HCT116 (cell line): ENCODE measurements at regions not wholly inside any gene's neighbourhood (a gene's known extent, or its start where the extent isn't known, plus 50 kb on each side); places are given as distances from the start of the nearest gene placed in this dataset.

Source experiments
- ATAC-seq: fragments of 200-7000 bp; cut with Tn5 transposase; 2 replicates; pipeline ENCODE4 v1.9.1; 2020; ENCODE audit warnings: mild to moderate bottlenecking, moderate library complexity
- BruUV-seq: library from RNA; stranded (reverse); fragments of 400-500 nt; replicated peaks from 2 replicates; lab custom pipeline; 2021; lab: Mats Ljungman, UMichigan
- CTCF ChIA-PET: fragments of 300-600 bp; sonication (Branson Sonifier 250); formaldehyde crosslinking; loops from one replicate; lab custom pipeline; 2021; ENCODE audit warnings: antibody characterized with exemption; lab: Charles Lee
- POLR2A ChIA-PET: fragments of 300-600, 350-600 bp; sonication (Branson Sonifier 250); formaldehyde crosslinking; loops from one replicate; lab custom pipeline; 2021; ENCODE audit warnings: antibody characterized with exemption; lab: Charles Lee
- RAD21 ChIA-PET, 2 experiments: fragments of 300-600 bp; sonication (Branson Sonifier 250); formaldehyde crosslinking; loops; one replicate each; lab custom pipeline; 2023; ENCODE audit warnings: low total read pairs in 2 of 2; ENCODE audit not compliant: uncharacterized antibody in 2 of 2, unreplicated experiment in 2 of 2, low non-redundant PET in 1 of 2; lab: Charles Lee
- DNase-seq: peaks from one replicate; pipeline ENCODE4 v3.0.0-alpha.2; 2010; ENCODE audit warnings: low read depth, low spot score
- H2AFZ ChIP-seq: fragments of 200-600 bp; shearing (Covaris generic), sonication (generic); 2 replicates; pipeline ENCODE4 v1.6.1; 2017; ENCODE audit warnings: low read depth, mixed run types, mixed read lengths, antibody characterized with exemption, low read length; ENCODE audit not compliant: poor library complexity, severe bottlenecking
- H3K27ac ChIP-seq: 2 replicates; pipeline ENCODE4 v1.5.1; 2012; ENCODE audit warnings: low read depth, low read length
- H3K27me3 ChIP-seq: fragments of 200-600 bp; sonication (generic); 2 replicates; pipeline ENCODE4 v1.6.1; 2016; ENCODE audit warnings: mixed run types, low read length, mixed read lengths; ENCODE audit not compliant: insufficient read depth
- H3K36me3 ChIP-seq, 2 experiments: fragments of 200-500 bp in 1 of 2; fragments of 200-600 bp in 1 of 2; sonication (Bioruptor generic) in 1 of 2; sonication (generic) in 1 of 2; 2 replicates each; pipeline versions ENCODE4 v1.5.1 to v1.6.1; 2014 to 2016; ENCODE audit warnings: low read length in 2 of 2, inconsistent platforms in 1 of 2, mixed read lengths in 1 of 2, mixed run types in 1 of 2; ENCODE audit not compliant: insufficient read depth in 2 of 2, control insufficient read depth in 1 of 2
- H3K4me1 ChIP-seq, 2 experiments: fragments of 200-600 bp in 1 of 2; sonication (generic) in 1 of 2; 2 replicates each; pipeline versions ENCODE4 v1.5.1 to v1.6.1; 2012 to 2017; ENCODE audit warnings: low read length in 2 of 2, inconsistent platforms in 1 of 2, mild to moderate bottlenecking in 1 of 2, mixed read lengths in 1 of 2, mixed run types in 1 of 2, moderate library complexity in 1 of 2; ENCODE audit not compliant: insufficient read depth in 2 of 2, control insufficient read depth in 1 of 2
- H3K4me2 ChIP-seq: fragments of 200-600 bp; sonication (generic); 2 replicates; pipeline ENCODE4 v1.6.1; 2017; ENCODE audit warnings: mixed run types, low read length, mixed read lengths
- H3K4me3 ChIP-seq, 2 experiments: fragments of 200-600 bp in 1 of 2; sonication (generic) in 1 of 2; replicated peaks in 1 of 2; 2 replicates each; pipeline ENCODE4 v1.5.1; 2011 to 2016; ENCODE audit warnings: low read length in 2 of 2, control low read depth in 1 of 2, low read depth in 1 of 2, mild to moderate bottlenecking in 1 of 2, mixed read lengths in 1 of 2, mixed run types in 1 of 2
- H3K79me2 ChIP-seq: fragments of 200-600 bp; sonication (generic); 2 replicates; pipeline ENCODE4 v1.6.1; 2017; ENCODE audit warnings: mild to moderate bottlenecking, mixed run types, low read length, moderate library complexity, mixed read lengths; ENCODE audit not compliant: insufficient read depth
- H3K9ac ChIP-seq: fragments of 200-600 bp; sonication (generic); 2 replicates; pipeline ENCODE4 v1.6.1; 2016; ENCODE audit warnings: low read length, mixed read lengths
- H3K9me2 ChIP-seq: fragments of 200-600 bp; sonication (generic), shearing (Covaris generic); 2 replicates; pipeline ENCODE4 v1.6.1; 2017; ENCODE audit warnings: mixed run types, mild to moderate bottlenecking, moderate library complexity; ENCODE audit not compliant: insufficient read depth
- H3K9me3 ChIP-seq, 2 experiments: fragments of 200-500 bp in 1 of 2; fragments of 200-600 bp in 1 of 2; sonication (Bioruptor generic) in 1 of 2; sonication (generic) in 1 of 2; 2 replicates each; pipeline ENCODE4 v1.6.1; 2014 to 2017; ENCODE audit warnings: low read length in 2 of 2, mixed read lengths in 2 of 2, inconsistent platforms in 1 of 2, low read depth in 1 of 2, mild to moderate bottlenecking in 1 of 2, mixed run types in 1 of 2, moderate library complexity in 1 of 2; ENCODE audit not compliant: control insufficient read depth in 1 of 2, insufficient read depth in 1 of 2
- H4K20me1 ChIP-seq: fragments of 200-600 bp; sonication (generic), shearing (Covaris generic); 2 replicates; pipeline ENCODE4 v1.6.1; 2017; ENCODE audit warnings: mixed run types, mild to moderate bottlenecking, moderate library complexity; ENCODE audit not compliant: insufficient read depth
- CEBPB ChIP-seq: IDR thresholded peaks from 2 replicates; pipeline ENCODE4 v1.6.1; 2012; ENCODE audit warnings: low read depth
- EGR1 ChIP-seq: IDR thresholded peaks from 2 replicates; pipeline ENCODE4 v1.6.1; 2012; ENCODE audit warnings: low read depth
- ELF1 ChIP-seq: IDR thresholded peaks from 2 replicates; pipeline ENCODE4 v1.6.1; 2012; ENCODE audit warnings: low read depth, borderline replicate concordance
- EZH2 ChIP-seq: fragments of 200-600 bp; sonication (generic); IDR thresholded peaks from 2 replicates; pipeline ENCODE4 v1.6.1; 2017; ENCODE audit warnings: antibody characterized with exemption, mixed run types
- EZH2phosphoT487 ChIP-seq: fragments of 200-600 bp; IDR thresholded peaks from 2 replicates; pipeline ENCODE4 v1.6.1; 2018; ENCODE audit warnings: antibody characterized with exemption, borderline replicate concordance
- JUND ChIP-seq: IDR thresholded peaks from 2 replicates; pipeline ENCODE4 v1.6.1; 2012
- POLR2A ChIP-seq: IDR thresholded peaks from 2 replicates; pipeline ENCODE4 v1.7.0; 2011; ENCODE audit warnings: borderline replicate concordance; ENCODE audit not compliant: insufficient read depth, insufficient read length; ENCODE audit errors: extremely low read depth
- POLR2AphosphoS5 ChIP-seq: IDR thresholded peaks from 2 replicates; pipeline ENCODE4 v1.6.1; 2011; ENCODE audit warnings: mild to moderate bottlenecking, low read depth, low read length, moderate library complexity
- RAD21 ChIP-seq: IDR thresholded peaks from 2 replicates; pipeline ENCODE4 v1.6.1; 2012; ENCODE audit warnings: low read depth, mild to moderate bottlenecking
- SIN3A ChIP-seq: IDR thresholded peaks from 2 replicates; pipeline ENCODE4 v1.6.1; 2012; ENCODE audit warnings: low read depth
- SP1 ChIP-seq: IDR thresholded peaks from 2 replicates; pipeline ENCODE4 v1.6.1; 2012; ENCODE audit warnings: low read depth
- SRF ChIP-seq: IDR thresholded peaks from 2 replicates; pipeline ENCODE4 v1.6.1; 2012; ENCODE audit warnings: low read depth
- TCF7L2 ChIP-seq: IDR thresholded peaks from 2 replicates; pipeline ENCODE4 v1.7.0; 2011; ENCODE audit warnings: borderline replicate concordance, inconsistent platforms; ENCODE audit not compliant: insufficient read depth, insufficient read length; ENCODE audit errors: extremely low read depth
- YY1 ChIP-seq: IDR thresholded peaks from 2 replicates; pipeline ENCODE4 v1.6.1; 2011; ENCODE audit warnings: low read length, low read depth, moderate library complexity, mild to moderate bottlenecking; ENCODE audit not compliant: insufficient replicate concordance; ENCODE audit errors: extremely low read depth
- ZFX ChIP-seq: fragments of 450-650 bp; IDR thresholded peaks from 2 replicates; pipeline ENCODE4 v1.6.1; 2017
- intact Hi-C: fragments of 100-400 bp; cut with micrococcal nuclease; formaldehyde crosslinking; loops from 2 replicates; pipeline ENCODE4 v1.10.0; 2022
- TF ChIP-seq, protein P1 (sequence below): IDR thresholded peaks from 2 replicates; pipeline ENCODE4 v1.6.1; 2012; ENCODE audit warnings: low read depth
- TF ChIP-seq, protein P2 (sequence below): IDR thresholded peaks from 2 replicates; pipeline ENCODE4 v1.6.1; 2012
- TF ChIP-seq, protein P3 (sequence below), 3 experiments: fragments of 200-600 bp in 1 of 3; sonication (generic) in 1 of 3; IDR thresholded peaks in 2 of 3; conservative IDR thresholded peaks in 1 of 3; 2 replicates each; pipeline ENCODE4 v1.5.1; 2012 to 2017; ENCODE audit warnings: low read depth in 2 of 3, low read length in 2 of 3, antibody characterized with exemption in 1 of 3, borderline replicate concordance in 1 of 3, control low read depth in 1 of 3, mild to moderate bottlenecking in 1 of 3, mixed read lengths in 1 of 3, mixed run types in 1 of 3, moderate library complexity in 1 of 3; ENCODE audit not compliant: insufficient read depth in 1 of 3
- TF ChIP-seq, protein P4 (sequence below): IDR thresholded peaks from 2 replicates; pipeline ENCODE4 v1.6.1; 2012

- TF ChIP-seq, protein P1, sequence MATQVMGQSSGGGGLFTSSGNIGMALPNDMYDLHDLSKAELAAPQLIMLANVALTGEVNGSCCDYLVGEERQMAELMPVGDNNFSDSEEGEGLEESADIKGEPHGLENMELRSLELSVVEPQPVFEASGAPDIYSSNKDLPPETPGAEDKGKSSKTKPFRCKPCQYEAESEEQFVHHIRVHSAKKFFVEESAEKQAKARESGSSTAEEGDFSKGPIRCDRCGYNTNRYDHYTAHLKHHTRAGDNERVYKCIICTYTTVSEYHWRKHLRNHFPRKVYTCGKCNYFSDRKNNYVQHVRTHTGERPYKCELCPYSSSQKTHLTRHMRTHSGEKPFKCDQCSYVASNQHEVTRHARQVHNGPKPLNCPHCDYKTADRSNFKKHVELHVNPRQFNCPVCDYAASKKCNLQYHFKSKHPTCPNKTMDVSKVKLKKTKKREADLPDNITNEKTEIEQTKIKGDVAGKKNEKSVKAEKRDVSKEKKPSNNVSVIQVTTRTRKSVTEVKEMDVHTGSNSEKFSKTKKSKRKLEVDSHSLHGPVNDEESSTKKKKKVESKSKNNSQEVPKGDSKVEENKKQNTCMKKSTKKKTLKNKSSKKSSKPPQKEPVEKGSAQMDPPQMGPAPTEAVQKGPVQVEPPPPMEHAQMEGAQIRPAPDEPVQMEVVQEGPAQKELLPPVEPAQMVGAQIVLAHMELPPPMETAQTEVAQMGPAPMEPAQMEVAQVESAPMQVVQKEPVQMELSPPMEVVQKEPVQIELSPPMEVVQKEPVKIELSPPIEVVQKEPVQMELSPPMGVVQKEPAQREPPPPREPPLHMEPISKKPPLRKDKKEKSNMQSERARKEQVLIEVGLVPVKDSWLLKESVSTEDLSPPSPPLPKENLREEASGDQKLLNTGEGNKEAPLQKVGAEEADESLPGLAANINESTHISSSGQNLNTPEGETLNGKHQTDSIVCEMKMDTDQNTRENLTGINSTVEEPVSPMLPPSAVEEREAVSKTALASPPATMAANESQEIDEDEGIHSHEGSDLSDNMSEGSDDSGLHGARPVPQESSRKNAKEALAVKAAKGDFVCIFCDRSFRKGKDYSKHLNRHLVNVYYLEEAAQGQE: no peak
- TF ChIP-seq, protein P2, sequence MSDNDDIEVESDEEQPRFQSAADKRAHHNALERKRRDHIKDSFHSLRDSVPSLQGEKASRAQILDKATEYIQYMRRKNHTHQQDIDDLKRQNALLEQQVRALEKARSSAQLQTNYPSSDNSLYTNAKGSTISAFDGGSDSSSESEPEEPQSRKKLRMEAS: no peak
- TF ChIP-seq POLR2A: no peak
These were observed 583.6 kb downstream of the TMEM38B start (continued) for GRCh38 chr9:106277966-106278365.

- intact Hi-C loops: loop anchor here (10.0 kb wide), 1 partner anchor 761 kb away; no protein-coding TSS in a partner anchor
- Histone ChIP-seq H3K27me3 (no peaks in the 10 kb centered on the region; the same call in 1 of the 2 replicates), H3K9me3 (no peaks in the 10 kb centered on the region), H2AFZ (no peak overlapping the region), H3K27ac (no peak overlapping the region), H3K36me3 (no peaks in the 10 kb centered on the region), H3K4me3 (no peak overlapping the region), H4K20me1 (no peaks in the 10 kb centered on the region), H3K79me2 (no peaks in the 10 kb centered on the region), H3K9me2 (no peaks in the 10 kb centered on the region), H3K4me1 (no peaks in the 10 kb centered on the region), H3K9ac (no peak overlapping the region), H3K4me2 (no peak overlapping the region)
- DNase-seq (no peak), ATAC-seq (no peak)
- BruUV-seq: no TSS peak
- ChIA-PET POLR2A (no interaction called here), RAD21 (no interaction called here), CTCF (no interaction called here)
- TF ChIP-seq JUND (no peak), SP1 (no peak), TCF7L2 (no peak), POLR2A (no peak), ELF1 (no peak), EZH2 (no peak), SIN3A (no peak), EGR1 (no peak), ZFX (no peak), RAD21 (no peak), CEBPB (no peak), POLR2AphosphoS5 (no peak), SRF (no peak), EZH2phosphoT487 (no peak), YY1 (no peak)
- TF ChIP-seq, protein P2: no peak
- TF ChIP-seq, protein P3, sequence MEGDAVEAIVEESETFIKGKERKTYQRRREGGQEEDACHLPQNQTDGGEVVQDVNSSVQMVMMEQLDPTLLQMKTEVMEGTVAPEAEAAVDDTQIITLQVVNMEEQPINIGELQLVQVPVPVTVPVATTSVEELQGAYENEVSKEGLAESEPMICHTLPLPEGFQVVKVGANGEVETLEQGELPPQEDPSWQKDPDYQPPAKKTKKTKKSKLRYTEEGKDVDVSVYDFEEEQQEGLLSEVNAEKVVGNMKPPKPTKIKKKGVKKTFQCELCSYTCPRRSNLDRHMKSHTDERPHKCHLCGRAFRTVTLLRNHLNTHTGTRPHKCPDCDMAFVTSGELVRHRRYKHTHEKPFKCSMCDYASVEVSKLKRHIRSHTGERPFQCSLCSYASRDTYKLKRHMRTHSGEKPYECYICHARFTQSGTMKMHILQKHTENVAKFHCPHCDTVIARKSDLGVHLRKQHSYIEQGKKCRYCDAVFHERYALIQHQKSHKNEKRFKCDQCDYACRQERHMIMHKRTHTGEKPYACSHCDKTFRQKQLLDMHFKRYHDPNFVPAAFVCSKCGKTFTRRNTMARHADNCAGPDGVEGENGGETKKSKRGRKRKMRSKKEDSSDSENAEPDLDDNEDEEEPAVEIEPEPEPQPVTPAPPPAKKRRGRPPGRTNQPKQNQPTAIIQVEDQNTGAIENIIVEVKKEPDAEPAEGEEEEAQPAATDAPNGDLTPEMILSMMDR (IDR thresholded peaks at IDR 0.05 in 2 of 3, conservative IDR thresholded peaks at IDR 0.05 in 1 of 3; ENCODE audit: borderline replicate concordance in 1 of 3, insufficient read depth in 1 of 3, low read depth in 2 of 3, low read length in 2 of 3): no peak
- TF ChIP-seq, protein P4, sequence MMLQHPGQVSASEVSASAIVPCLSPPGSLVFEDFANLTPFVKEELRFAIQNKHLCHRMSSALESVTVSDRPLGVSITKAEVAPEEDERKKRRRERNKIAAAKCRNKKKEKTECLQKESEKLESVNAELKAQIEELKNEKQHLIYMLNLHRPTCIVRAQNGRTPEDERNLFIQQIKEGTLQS: no peak
These were observed 579.2 kb upstream of the ZNF462 start for GRCh38 chr9:106283769-106284168.
